ENCODE measurements at regions not wholly inside any gene's neighbourhood (a gene's known extent, or its start where the extent isn't known, plus 50 kb on each side); places are given as distances from the start of the nearest gene placed in this dataset.

- no peak for TF ChIP-seq CTCF (conservative IDR thresholded peaks at IDR 0.05; ENCODE audit: low read depth, low read length)
- Histone ChIP-seq H2AFZ (ENCODE audit: low read depth) (no peak overlapping the region), H4K20me1 (ENCODE audit: insufficient read depth) (no peaks in the 10 kb centered on the region), H3K9ac (no peak overlapping the region), H3K27ac (no peak overlapping the region), H3K27me3 (ENCODE audit: insufficient read depth, low read depth) (no peaks in the 10 kb centered on the region), H3K79me2 (ENCODE audit: insufficient read depth, low read depth) (no peaks in the 10 kb centered on the region), H3K4me1 (ENCODE audit: low read depth, poor library complexity, severe bottlenecking) (no peaks in the 10 kb centered on the region), H3K4me2 (no peak overlapping the region), H3K4me3 (IDR thresholded peaks at IDR 0.05; ENCODE audit: insufficient read depth, low read depth, low read length) (no peak overlapping the region), H3K36me3 (ENCODE audit: insufficient read depth) (no peaks in the 10 kb centered on the region)
These were observed 151.5 kb downstream of the BTBD3 start for GRCh38 chr20:12069181-12069580.

DNA sequence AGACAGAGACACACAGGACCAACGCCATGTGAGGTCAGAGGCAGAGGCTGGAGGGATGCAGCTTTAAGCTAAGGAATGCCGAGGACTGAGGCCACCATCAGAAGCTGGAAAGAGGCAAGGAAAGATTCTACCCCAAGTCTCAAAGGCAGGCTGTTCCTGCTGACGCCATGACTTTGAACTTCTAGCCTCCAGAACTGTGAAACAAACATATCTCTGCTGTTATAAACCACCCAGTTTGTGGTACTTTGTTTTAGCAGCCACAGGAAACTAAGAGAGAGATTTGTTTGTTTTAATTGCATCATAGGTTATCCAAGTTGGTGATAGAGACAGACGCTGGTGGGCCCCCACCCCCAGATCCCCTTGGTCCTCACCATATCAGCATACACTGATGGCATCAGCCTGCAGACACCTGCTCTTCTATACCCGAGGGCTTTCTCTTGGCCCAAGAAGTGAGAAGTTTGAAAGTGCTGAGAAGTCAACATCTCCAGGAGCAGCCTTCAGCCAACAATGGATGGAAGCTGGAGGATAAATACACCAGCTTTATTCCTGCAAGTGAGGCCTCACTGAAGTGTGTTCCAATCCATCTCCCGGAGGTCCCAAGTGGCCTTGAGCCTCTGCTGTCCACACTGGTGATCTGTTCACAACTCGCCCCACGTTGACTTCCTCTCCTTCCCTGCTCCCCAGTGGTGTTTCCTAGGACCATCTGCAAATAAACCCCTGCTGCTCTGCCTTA lies 154.7 kb downstream of the BTBD3 start:
- H3K79me2 ChIP-seq (ENCODE audit: insufficient read depth, low read depth) = no peaks in the 10 kb centered on the region
- H3K36me3 ChIP-seq (ENCODE audit: insufficient read depth) = no peaks in the 10 kb centered on the region
- H3K27ac ChIP-seq = no peak overlapping the region
- TF ChIP-seq CTCF (conservative IDR thresholded peaks at IDR 0.05; ENCODE audit: low read depth, low read length) = no peak
- no peak overlapping the region for H3K9ac ChIP-seq
- H2AFZ ChIP-seq (ENCODE audit: low read depth) = no peak overlapping the region
- no peaks in the 10 kb centered on the region for H3K27me3 ChIP-seq (ENCODE audit: insufficient read depth, low read depth)
- no peak overlapping the region for H3K4me3 ChIP-seq (IDR thresholded peaks at IDR 0.05; ENCODE audit: insufficient read depth, low read depth, low read length)
- no peak overlapping the region for H3K4me2 ChIP-seq
- no peaks in the 10 kb centered on the region for H4K20me1 ChIP-seq (ENCODE audit: insufficient read depth)
- H3K4me1 ChIP-seq (ENCODE audit: low read depth, poor library complexity, severe bottlenecking) = no peaks in the 10 kb centered on the region

DNA sequence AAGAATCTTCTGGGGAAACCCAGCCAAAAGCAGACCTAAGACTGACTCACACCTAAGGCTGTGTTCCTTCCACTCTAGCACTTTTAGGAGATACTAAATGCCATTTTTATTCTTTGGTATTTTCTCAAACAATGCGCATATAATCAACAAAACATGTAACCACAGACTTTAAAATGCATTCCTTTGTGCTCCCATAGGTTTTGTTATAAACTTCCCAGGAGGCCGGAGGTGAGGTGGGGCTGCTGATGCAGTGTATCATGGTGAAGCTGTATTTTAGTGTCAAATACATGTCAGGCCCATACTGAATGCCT lies 155.2 kb downstream of the BTBD3 start:
- H3K9ac ChIP-seq = no peak overlapping the region
- no peaks in the 10 kb centered on the region for H3K4me1 ChIP-seq (ENCODE audit: low read depth, poor library complexity, severe bottlenecking)
- H3K36me3 ChIP-seq (ENCODE audit: insufficient read depth) = no peaks in the 10 kb centered on the region
- H3K79me2 ChIP-seq (ENCODE audit: insufficient read depth, low read depth) = no peaks in the 10 kb centered on the region
- H4K20me1 ChIP-seq (ENCODE audit: insufficient read depth) = no peaks in the 10 kb centered on the region
- no peak overlapping the region for H3K27ac ChIP-seq
- no peak overlapping the region for H3K4me2 ChIP-seq
- no peak overlapping the region for H3K4me3 ChIP-seq (IDR thresholded peaks at IDR 0.05; ENCODE audit: insufficient read depth, low read depth, low read length)
- TF ChIP-seq CTCF (conservative IDR thresholded peaks at IDR 0.05; ENCODE audit: low read depth, low read length) = no peak
- H2AFZ ChIP-seq (ENCODE audit: low read depth) = no peak overlapping the region
- no peaks in the 10 kb centered on the region for H3K27me3 ChIP-seq (ENCODE audit: insufficient read depth, low read depth)

GRCh38 chr20:12074111-12074655 lies 156.5 kb downstream of the BTBD3 start:
- Histone ChIP-seq H3K27ac (no peak overlapping the region), H3K36me3 (ENCODE audit: insufficient read depth) (no peaks in the 10 kb centered on the region), H2AFZ (ENCODE audit: low read depth) (no peak overlapping the region), H3K4me1 (ENCODE audit: low read depth, poor library complexity, severe bottlenecking) (no peaks in the 10 kb centered on the region), H3K9ac (no peak overlapping the region), H3K79me2 (ENCODE audit: insufficient read depth, low read depth) (no peaks in the 10 kb centered on the region), H3K4me3 (IDR thresholded peaks at IDR 0.05; ENCODE audit: insufficient read depth, low read depth, low read length) (no peak overlapping the region), H3K27me3 (ENCODE audit: insufficient read depth, low read depth) (no peaks in the 10 kb centered on the region), H4K20me1 (ENCODE audit: insufficient read depth) (no peaks in the 10 kb centered on the region), H3K4me2 (no peak overlapping the region)
- TF ChIP-seq CTCF (conservative IDR thresholded peaks at IDR 0.05; ENCODE audit: low read depth, low read length) = no peak

Data from KMS-11 (cell line).